ENCODE measurements at regions not wholly inside any gene's neighbourhood (a gene's known extent, or its start where the extent isn't known, plus 50 kb on each side); places are given as distances from the start of the nearest gene placed in this dataset.
"Not testable (repeated sequence)": the region's sequence is repeated elsewhere in the genome, so short reads cannot be mapped to it uniquely, and the experiment has no call there.

DNA sequence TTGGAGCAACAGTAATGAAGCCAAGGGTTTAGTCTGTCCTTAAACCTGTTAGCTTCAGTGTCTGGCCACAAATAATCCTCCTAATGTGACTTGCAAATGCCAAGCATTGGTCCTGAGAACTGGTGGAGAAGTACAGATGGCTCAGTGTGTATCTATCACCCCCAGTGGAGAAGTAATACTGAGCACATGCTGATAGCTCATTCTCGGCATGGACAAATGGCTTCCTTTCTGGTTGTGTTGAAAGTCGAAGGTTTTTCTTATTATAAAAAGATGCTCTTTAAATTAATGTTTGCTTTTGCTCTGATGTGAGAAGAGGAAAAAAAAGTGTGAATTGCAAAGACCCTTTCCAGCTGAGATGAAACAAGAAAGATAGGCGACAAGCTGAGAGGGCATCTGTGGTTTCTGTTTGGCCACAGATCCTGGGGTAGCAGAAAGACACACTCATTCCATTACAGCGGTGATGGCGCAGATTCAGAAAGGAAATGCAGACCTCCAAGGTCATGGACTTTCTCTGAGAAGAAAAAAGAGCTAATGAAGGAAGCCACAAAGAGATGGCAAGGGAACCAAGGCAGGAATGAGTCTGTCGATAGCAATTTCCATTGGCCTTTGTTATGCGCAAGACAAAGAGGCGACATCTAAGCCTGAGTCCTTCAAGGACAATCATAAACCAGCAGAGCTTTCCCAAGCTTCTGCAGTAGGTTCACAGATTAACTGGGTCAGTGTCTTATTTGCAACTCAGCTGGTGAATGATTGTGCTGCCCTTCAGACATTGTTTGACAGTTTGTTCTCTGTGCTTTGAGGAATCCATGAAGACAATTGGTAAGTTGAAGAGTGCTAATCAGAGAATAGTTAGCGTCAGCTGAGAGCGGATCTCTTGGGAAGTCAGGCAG is 155.5 kb upstream of the RGS6 start:
- intact Hi-C loops (cut with DNase I) = no loop called here
- no peak for DNase-seq (ENCODE audit: low spot score)

GRCh38 chr14:71780075-71780474 is 152.2 kb upstream of the RGS6 start:
- DNase-seq (ENCODE audit: low spot score) = no peak
- intact Hi-C loops (cut with DNase I) = no loop called here

GRCh38 chr14:71780822-71781221 is 151.4 kb upstream of the RGS6 start:
- DNase-seq (ENCODE audit: low spot score) = no peak
- intact Hi-C loops (cut with DNase I) = no loop called here

GRCh38 chr14:71783088-71783487 is 149.1 kb upstream of the RGS6 start:
- intact Hi-C loops (cut with DNase I) = no loop called here
- no peak for DNase-seq (ENCODE audit: low spot score)

DNA sequence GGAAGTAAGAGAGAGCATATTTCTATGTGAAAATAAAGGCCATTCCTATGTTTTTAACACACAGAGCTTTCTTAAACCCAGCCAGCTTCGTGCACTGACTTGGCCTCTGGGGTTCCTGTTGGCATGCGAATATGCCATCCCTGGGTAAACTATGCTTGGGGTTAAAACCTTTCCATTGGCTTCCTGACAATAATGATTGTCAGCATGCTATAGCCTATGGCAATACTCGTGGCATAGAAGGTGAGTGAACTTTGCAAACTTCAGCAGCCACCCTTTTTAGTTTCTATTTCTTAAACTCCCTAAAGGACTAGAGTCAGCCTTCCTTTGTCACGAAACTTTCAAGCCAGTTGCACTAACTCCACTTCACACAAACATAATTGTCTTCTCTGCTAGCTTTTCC is 148.4 kb upstream of the RGS6 start:
- intact Hi-C loops (cut with DNase I) = no loop called here
- DNase-seq (ENCODE audit: low spot score) = no peak

DNA sequence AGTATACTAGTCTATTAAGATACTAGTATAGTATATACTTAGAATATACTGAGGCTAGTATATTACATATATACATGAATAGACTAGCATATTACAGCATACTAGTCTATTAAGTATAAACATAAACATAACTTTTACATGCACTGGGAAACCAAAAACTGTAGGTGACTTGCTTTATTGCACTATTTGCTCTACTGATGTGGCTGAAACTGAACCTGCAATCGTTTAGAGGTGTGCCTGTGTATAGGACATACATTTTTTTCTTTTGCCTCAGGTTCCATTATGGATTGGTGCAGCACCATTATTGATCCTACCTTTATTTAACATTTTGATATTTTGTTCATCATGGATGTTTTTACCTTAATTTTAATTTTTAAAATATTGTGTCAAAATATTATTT is 143.2 kb upstream of the RGS6 start:
- no peak for DNase-seq (ENCODE audit: low spot score)
- intact Hi-C loops (cut with DNase I) = loop anchor here in 1 of 2 donors (5.0 kb wide), 1 partner anchor 1043 kb away; no protein-coding TSS in a partner anchor

DNA sequence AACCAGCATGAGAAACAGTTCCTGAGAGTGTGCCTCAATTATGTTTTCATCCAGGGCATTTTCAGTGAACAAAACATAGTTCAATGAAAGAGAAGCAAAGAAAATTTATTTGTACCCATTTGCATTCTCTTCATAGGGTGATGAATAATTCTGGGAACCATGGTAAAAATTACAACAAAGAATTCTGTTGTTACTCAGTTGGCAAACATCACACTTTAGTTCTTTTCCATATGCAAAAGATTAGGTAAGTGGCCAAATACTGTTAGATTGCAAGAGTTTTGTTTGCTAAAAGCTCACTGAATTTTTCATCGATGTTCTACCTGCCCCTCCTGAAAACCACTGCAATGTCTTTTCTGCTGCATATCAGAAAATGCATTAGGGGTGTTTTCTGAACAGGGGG is 132.4 kb upstream of the RGS6 start:
- intact Hi-C loops (cut with DNase I) = no loop called here
- no peak for DNase-seq (ENCODE audit: low spot score)

GRCh38 chr14:71800878-71801277 is 131.4 kb upstream of the RGS6 start:
- DNase-seq (ENCODE audit: low spot score) = no peak
- intact Hi-C loops (cut with DNase I) = no loop called here

GRCh38 chr14:71803539-71804260 is 128.5 kb upstream of the RGS6 start:
- intact Hi-C loops (cut with DNase I) = no loop called here
- DNase-seq (ENCODE audit: low spot score) = no peak

- intact Hi-C loops (cut with DNase I) = no loop called here
- no peak for DNase-seq (ENCODE audit: low spot score)
Observed at GRCh38 chr14:71804992-71805391, 127.2 kb upstream of the RGS6 start.

DNA sequence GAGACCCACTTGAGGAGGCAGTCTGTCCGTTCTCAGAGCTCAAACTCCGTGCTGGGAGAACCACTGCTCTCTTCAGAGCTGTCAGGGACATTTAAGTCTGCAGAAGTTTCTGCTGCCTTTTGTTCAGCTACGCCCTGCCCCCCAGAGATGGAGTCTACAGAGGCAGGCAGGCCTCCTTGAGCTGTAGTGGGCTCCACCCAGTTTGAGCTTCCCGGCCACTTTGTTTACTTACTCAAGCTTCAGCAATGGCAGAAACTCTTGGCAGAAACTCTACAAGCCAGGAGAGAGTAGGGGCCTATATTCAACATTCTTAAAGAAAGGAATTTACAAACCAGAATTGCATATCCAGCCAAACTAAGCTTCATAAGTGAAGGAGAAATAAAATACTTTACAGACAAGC is 125.2 kb upstream of the RGS6 start:
- intact Hi-C loops (cut with DNase I); DNase-seq (ENCODE audit: low spot score): not testable (repeated sequence)

- DNase-seq (ENCODE audit: low spot score); intact Hi-C loops (cut with DNase I): not testable (repeated sequence)
Observed at GRCh38 chr14:71810800-71811199, 121.4 kb upstream of the RGS6 start.

DNA sequence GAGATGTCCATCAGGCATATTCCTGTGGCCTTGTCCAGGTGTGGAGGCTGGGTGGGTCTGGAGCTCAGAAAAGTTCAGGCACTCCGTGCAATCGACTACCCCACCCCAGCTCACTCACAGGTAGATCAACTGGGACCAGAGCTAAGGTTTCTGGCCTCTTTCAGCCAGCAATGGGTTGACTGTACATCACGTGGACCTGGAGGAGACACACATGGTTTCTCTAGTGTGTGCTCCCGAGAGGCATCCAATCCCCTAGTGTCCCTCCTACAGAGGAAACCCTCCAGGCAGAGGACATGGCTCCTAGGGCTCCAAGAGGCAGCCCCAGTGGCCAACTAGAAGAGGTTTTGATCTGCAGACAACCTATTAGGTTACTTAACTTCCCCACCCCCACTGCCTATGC is 119.5 kb upstream of the RGS6 start:
- intact Hi-C loops (cut with DNase I) = no loop called here
- no peak for DNase-seq (ENCODE audit: low spot score)

GRCh38 chr14:71815110-71815509 is 117.1 kb upstream of the RGS6 start:
- no peak for DNase-seq (ENCODE audit: low spot score)
- intact Hi-C loops (cut with DNase I) = no loop called here

- intact Hi-C loops (cut with DNase I) = no loop called here
- no peak for DNase-seq (ENCODE audit: low spot score)
Observed at GRCh38 chr14:71824816-71825215, 107.4 kb upstream of the RGS6 start.

- intact Hi-C loops (cut with DNase I) = no loop called here
Observed at GRCh38 chr14:71833476-71833875, 98.8 kb upstream of the RGS6 start.

DNA sequence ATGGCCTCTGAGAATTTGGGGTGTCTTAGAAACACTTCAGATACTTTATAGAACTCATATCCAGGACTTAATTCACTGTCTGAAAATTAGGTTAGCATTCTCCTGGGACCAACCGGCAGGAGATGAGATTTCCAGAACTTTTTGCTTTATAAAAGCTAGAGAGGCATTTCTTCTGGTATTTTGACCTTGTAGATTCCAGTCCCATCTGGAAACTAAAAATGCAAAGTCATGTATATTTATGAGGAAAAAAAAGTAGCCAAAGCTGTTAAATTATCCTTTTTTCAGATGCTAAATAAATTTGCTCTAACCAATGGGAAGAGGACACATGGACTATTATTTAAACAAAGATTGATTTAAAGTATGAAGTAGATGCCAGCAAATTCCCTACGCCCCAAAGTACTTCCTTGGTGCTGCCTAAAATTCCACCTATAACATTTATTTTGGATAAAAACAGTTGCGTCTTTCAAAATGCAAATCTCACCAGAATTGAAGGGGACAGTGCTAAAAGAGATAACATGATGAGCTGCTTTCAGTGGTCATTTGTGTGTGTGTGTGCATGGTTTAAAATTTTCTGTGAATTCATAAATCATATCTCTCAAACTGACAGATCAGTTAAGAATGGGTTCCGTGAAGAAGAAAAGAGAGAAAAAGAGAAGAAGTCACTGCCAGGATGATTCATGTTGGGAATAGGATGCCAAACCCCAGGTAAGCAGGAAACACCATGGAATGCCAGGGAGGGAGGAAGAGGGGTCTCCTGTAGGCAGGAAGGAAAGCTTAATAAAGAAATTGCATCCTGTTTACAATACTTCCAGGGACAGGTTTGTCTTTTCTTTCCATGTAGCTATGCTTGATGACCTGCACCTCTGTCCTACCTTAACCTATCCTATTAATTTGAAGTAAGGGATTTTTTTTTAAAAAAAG is 97.7 kb upstream of the RGS6 start:
- DNase-seq (ENCODE audit: low spot score) = no peak
- intact Hi-C loops (cut with DNase I) = no loop called here

More at GRCh38 chr14:71833476-71833875, 98.8 kb upstream of the RGS6 start:
- DNase-seq (ENCODE audit: low spot score) = no peak

- no peak for DNase-seq (ENCODE audit: low spot score)
- intact Hi-C loops (cut with DNase I) = loop anchor here in 1 of 2 donors (10.0 kb wide), 1 partner anchor 717 kb away; no protein-coding TSS in a partner anchor
Observed at GRCh38 chr14:71852181-71852580, 80.0 kb upstream of the RGS6 start.

DNA sequence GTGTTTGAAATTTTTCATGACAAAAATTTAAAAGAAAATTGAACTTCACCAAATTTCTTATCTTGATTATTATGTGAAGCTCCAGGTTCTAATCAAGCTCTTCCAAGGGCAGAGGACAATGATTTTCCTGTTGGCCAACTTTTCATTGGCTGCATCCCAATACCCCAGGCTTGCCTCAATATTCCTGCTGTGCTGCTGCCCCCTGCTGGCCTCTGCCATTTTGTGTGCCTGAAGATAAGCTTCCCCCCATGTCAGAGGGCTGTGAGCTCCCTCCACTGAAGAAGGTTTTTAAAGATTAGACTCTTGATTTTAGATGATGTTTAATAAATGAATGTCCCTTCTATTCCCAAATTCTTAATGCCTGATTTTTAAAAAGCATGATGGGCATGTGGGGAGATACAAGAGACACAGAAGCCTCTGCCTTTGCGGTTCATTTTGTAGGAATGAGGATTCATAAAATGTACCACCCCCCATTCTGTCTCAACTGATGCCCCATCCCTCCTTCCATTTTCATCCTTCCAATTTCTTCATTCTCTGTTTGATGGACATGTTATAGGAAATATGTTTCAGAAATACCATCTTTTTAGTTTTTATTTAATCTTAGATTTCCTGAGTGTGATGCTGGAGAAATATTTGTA is 76.7 kb upstream of the RGS6 start:
- DNase-seq (ENCODE audit: low spot score) = peak; percentile 91
- intact Hi-C loops (cut with DNase I) = loop anchor here in 1 of 2 donors (10.0 kb wide), 1 partner anchor 721 kb away; no protein-coding TSS in a partner anchor

Data from posterior vena cava (tissue), 2 donors.